KOPT-K1 (cell line): ENCODE measurements at regions not wholly inside any gene's neighbourhood (a gene's known extent, or its start where the extent isn't known, plus 50 kb on each side); places are given as distances from the start of the nearest gene placed in this dataset.

ENCODE experiments used
- H3K27ac ChIP-seq: fragments of 200-600 bp; sonication (generic); 2 replicates; pipeline ENCODE4 v1.5.1; 2016; ENCODE audit warnings: antibody characterized with exemption, mild to moderate bottlenecking, low read depth, low read length; ENCODE audit not compliant: poor library complexity, severe bottlenecking
- H3K36me3 ChIP-seq: fragments of 200-600 bp; sonication (generic); 2 replicates; pipeline ENCODE4 v1.5.1; 2017; ENCODE audit warnings: antibody characterized with exemption, mild to moderate bottlenecking, low read length, moderate library complexity; ENCODE audit not compliant: insufficient read depth
- H3K9me3 ChIP-seq: fragments of 200-600 bp; sonication (generic); 2 replicates; pipeline ENCODE4 v1.5.1; 2017; ENCODE audit warnings: antibody characterized with exemption, low read length, mild to moderate bottlenecking; ENCODE audit not compliant: insufficient read depth, poor library complexity, severe bottlenecking

DNA sequence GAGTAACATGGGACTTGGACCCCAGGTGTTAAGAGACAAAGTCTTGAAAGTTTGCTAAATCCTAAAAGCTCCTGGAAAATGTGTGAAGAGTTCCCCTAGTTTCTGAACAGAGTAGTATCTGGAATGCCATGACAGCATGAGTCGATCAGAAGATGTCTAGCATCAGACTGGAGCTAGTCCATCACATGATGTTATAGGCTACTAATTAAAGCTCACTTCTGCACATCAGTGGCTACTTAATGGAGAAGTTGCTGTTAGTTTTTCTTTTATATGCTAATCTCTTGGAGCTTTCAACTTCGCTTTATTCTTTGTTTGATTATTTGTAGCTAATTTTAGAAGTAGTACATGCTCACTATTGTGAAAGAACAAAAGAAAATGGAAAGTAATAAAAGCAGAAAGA is 471.3 kb upstream of the KLF4 start:
- H3K27ac ChIP-seq = no peak overlapping the region
- H3K36me3 ChIP-seq = no peaks in the 10 kb centered on the region
- no peaks in the 10 kb centered on the region for H3K9me3 ChIP-seq

GRCh38 chr9:107954312-107954711 is 464.7 kb upstream of the KLF4 start:
- no peak overlapping the region for H3K27ac ChIP-seq
- H3K36me3 ChIP-seq = no peaks in the 10 kb centered on the region
- H3K9me3 ChIP-seq = no peaks in the 10 kb centered on the region

DNA sequence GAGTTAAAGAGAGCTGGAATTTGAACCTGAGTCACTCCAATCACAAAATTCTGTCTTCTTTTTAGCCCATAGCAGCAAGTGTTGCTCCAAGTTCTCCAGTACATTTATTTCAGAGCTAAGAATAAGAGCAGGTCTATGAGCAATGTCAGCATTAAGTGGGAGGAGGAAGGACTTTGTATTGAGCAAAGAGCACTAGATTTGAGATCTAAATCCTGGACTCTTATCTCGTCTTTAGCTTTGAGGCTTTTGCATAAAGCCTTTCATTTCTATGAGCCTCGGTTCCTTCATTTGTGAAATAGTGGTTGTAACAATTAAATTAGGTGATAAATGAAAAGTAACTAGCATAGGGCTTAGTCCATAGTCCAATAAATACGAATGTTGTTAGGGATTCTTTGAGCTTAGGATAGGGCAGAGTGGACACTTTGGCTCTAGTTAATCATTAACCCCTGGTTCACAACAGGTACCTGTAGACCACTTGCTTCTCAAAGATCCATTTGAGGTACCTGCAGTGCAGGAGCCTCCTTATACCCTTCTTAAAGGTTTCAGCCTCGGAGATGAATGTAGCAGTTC is 464.1 kb upstream of the KLF4 start:
- no peak overlapping the region for H3K27ac ChIP-seq
- H3K36me3 ChIP-seq = no peaks in the 10 kb centered on the region
- H3K9me3 ChIP-seq = no peaks in the 10 kb centered on the region

- no peaks in the 10 kb centered on the region for H3K36me3 ChIP-seq
- H3K27ac ChIP-seq = no peak overlapping the region
These were observed 463.2 kb upstream of the KLF4 start for GRCh38 chr9:107952773-107953172.

GRCh38 chr9:107951511-107951910 is 461.9 kb upstream of the KLF4 start:
- H3K9me3 ChIP-seq = no peaks in the 10 kb centered on the region
- no peak overlapping the region for H3K27ac ChIP-seq
- no peaks in the 10 kb centered on the region for H3K36me3 ChIP-seq

More at GRCh38 chr9:107952773-107953172, 463.2 kb upstream of the KLF4 start:
- H3K9me3 ChIP-seq = no peaks in the 10 kb centered on the region

DNA sequence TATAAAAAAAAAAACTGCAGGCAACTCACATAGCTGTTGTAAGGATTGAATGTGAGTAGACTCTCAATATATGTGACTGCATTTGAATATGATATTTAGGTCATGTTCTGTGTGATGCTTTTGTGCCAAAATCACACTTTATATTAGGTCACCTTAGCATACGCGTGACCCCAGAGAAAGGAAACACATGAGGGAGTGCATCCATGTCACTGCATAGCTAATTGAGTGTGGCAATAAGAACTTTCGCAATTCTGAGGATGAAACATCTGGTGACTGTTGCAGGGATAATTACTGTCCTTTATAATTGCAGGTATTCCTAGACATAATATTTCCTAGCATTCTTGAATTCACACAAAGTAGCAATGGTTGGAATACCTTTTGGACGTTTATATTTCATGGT is 459.5 kb upstream of the KLF4 start:
- Histone ChIP-seq H3K27ac (no peak overlapping the region), H3K36me3 (no peaks in the 10 kb centered on the region), H3K9me3 (no peaks in the 10 kb centered on the region)

DNA sequence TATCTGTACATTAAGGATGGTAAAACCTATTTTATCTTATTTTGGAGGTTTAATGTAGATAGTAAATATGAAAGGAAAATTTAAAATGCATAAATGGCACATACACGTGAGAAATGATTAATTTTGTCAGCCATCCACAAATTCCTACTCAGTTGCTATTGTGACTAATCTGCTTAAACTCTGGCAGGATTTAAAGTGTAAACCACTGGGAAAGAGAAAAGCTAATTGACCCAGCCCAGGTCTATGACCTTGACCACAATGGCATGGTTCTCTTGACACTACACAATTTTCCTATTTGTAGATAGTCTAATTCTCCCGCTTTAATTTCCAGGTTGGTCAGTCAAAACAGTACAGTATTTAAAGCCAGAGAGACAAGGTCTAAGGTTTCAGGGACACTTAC is 459.0 kb upstream of the KLF4 start:
- Histone ChIP-seq H3K9me3 (no peaks in the 10 kb centered on the region), H3K27ac (no peak overlapping the region), H3K36me3 (no peaks in the 10 kb centered on the region)

DNA sequence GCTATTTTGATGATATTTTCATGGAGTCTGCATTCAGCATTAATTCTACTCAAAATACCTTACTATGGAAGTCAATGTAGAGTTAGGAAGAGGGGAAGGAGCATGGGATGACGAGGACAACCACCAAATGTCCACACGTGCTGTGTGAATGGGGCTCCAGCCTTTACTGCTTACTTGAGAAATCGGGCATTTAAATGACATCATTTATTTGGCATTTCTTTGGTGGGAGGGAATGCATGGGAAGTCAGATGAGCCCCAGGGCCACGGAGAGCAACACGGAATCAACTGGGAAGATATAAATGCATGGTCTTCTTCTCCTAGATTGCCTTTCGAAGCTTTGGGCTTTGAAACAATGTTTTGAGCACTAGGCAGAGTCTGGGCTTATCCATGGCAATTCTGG is 458.5 kb upstream of the KLF4 start:
- H3K27ac ChIP-seq = no peak overlapping the region
- no peaks in the 10 kb centered on the region for H3K36me3 ChIP-seq
- H3K9me3 ChIP-seq = no peaks in the 10 kb centered on the region

DNA sequence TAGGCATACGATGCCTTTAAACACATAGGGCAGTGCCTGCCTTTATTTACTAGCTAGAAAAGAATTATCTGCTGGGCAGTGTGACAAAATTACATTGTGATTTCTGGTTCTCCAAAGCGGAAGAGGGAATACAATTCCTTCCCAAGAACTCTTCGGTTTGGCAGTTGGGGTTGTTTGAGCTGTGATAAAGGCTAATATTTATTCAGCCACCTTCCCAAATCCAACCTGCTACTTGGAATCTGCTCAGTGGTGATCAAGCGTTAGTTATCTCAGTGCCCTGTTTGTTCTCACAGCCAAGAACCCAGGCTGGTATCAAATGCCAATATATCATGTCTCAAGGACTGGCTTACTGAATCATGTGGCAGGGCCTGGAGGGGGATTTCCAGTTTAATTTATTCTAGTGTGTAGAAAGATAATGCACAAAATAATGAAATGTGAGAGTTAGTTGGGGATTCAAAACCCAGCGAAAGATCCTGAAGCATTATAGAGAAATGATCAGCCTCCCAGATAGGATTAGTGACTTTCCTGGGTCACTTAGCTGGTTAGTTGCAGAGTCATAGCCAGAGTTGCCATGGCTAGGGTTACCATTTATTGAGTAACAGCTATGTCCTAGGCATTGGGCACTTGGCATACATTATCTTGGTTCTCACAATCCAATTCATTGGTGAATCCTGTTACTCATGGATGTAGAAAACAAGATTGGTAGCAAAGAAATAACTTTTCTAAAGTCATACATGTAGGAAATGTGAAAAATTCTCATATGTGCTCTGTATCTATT is 457.0 kb upstream of the KLF4 start:
- H3K9me3 ChIP-seq = no peaks in the 10 kb centered on the region
- H3K36me3 ChIP-seq = no peaks in the 10 kb centered on the region
- H3K27ac ChIP-seq = no peak overlapping the region

GRCh38 chr9:107945961-107946360 is 456.4 kb upstream of the KLF4 start:
- H3K36me3 ChIP-seq = no peaks in the 10 kb centered on the region
- H3K9me3 ChIP-seq = no peaks in the 10 kb centered on the region
- H3K27ac ChIP-seq = no peak overlapping the region

- Histone ChIP-seq H3K36me3 (no peaks in the 10 kb centered on the region), H3K9me3 (no peaks in the 10 kb centered on the region), H3K27ac (no peak overlapping the region)
These were observed 455.9 kb upstream of the KLF4 start for GRCh38 chr9:107945493-107945892.

DNA sequence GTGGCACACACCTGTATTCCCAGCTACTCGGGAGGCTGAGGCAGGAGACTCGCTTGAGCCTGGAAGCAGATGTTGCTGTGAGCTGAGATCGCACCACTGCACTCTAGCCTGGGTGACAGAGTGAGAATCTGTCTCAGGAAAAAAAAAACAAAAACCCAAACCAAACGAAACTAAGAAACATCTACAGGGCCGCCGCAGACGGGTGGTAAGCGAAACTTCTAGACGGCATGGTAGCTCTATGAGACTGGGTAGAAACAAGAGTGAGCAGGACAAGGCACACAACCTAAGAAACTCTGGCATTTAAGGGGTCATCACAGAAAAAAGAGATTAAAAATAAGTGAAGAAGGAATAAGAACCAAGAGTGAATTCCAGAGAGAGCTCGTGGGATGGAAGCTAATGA is 454.8 kb upstream of the KLF4 start:
- H3K9me3 ChIP-seq = no peaks in the 10 kb centered on the region
- no peak overlapping the region for H3K27ac ChIP-seq
- no peaks in the 10 kb centered on the region for H3K36me3 ChIP-seq

DNA sequence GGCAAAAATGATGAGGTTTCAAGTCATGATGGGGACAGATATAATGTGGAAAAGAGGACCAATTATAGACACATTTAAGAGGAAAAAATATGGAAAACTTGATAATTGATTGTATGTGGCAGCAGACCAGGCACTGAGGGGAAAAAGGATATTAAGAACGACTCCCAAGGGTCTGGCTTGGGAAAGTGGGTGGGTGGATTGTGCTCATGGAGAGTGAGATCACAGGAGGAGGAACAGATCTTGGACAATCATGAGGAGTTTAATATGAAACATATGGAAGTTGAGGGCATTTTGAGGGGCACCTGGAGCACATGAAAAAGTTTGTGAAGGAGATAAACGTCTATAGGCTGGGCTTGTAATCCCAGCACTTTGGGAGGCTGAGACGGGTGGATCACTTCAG is 454.3 kb upstream of the KLF4 start:
- no peaks in the 10 kb centered on the region for H3K36me3 ChIP-seq
- no peaks in the 10 kb centered on the region for H3K9me3 ChIP-seq
- H3K27ac ChIP-seq = no peak overlapping the region

DNA sequence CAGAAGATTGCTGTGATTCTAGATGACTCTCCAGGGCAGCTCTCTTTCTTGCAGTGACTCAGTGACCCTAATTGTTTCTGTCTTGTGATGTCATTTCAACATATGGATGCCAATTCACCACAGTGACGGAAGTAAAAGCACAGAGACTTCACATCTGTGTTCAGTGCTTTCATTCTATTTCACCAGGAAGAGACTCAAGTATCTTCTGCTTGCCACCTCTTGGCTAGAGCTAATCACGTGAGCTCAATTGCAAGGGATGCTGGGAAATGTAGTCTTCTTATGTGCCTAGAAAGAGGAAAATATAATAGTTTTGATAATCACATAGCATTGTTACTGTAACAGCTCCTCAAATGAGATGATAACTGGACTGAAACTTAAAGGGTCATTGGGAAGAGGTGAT is 453.3 kb upstream of the KLF4 start:
- Histone ChIP-seq H3K9me3 (no peaks in the 10 kb centered on the region), H3K36me3 (no peaks in the 10 kb centered on the region), H3K27ac (no peak overlapping the region)

DNA sequence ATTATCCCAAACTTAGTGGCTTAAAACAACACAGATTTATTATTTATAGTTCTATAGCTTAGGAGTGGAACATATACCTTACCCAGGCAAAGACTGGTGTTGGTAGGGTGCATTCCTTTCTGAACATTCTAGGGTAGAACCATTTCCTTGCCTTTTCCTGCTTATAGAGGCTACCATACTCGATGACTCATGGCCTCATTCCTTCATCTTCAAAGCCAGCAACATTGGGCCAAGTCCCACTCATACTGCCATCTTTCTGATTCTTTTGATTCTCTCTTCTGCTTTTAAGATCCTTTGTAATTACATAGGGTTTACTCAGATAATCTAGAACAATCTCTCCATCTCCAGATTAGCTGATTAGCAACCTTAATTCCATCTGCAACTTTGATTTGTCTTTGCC is 452.7 kb upstream of the KLF4 start:
- H3K27ac ChIP-seq = no peak overlapping the region
- H3K36me3 ChIP-seq = no peaks in the 10 kb centered on the region
- H3K9me3 ChIP-seq = no peaks in the 10 kb centered on the region
